ENCODE measurements at regions not wholly inside any gene's neighbourhood (a gene's known extent, or its start where the extent isn't known, plus 50 kb on each side); places are given as distances from the start of the nearest gene placed in this dataset.

GRCh38 chr5:82832445-82832844 lies 244.7 kb downstream of the TMEM167A start:
- TF ChIP-seq, protein P1, sequence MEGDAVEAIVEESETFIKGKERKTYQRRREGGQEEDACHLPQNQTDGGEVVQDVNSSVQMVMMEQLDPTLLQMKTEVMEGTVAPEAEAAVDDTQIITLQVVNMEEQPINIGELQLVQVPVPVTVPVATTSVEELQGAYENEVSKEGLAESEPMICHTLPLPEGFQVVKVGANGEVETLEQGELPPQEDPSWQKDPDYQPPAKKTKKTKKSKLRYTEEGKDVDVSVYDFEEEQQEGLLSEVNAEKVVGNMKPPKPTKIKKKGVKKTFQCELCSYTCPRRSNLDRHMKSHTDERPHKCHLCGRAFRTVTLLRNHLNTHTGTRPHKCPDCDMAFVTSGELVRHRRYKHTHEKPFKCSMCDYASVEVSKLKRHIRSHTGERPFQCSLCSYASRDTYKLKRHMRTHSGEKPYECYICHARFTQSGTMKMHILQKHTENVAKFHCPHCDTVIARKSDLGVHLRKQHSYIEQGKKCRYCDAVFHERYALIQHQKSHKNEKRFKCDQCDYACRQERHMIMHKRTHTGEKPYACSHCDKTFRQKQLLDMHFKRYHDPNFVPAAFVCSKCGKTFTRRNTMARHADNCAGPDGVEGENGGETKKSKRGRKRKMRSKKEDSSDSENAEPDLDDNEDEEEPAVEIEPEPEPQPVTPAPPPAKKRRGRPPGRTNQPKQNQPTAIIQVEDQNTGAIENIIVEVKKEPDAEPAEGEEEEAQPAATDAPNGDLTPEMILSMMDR (IDR thresholded peaks at IDR 0.05; ENCODE audit: low read depth, low read length, missing control alignments): no peak
- H3K4me3 ChIP-seq (replicated peaks; ENCODE audit: low read depth, low read length): no peak overlapping the region
- DNase-seq (ENCODE audit: extremely low read depth, low read depth): no peak

- DNase-seq (ENCODE audit: extremely low read depth, low read depth): no peak
These were observed 249.0 kb downstream of the TMEM167A start for GRCh38 chr5:82828211-82828610.

DNA sequence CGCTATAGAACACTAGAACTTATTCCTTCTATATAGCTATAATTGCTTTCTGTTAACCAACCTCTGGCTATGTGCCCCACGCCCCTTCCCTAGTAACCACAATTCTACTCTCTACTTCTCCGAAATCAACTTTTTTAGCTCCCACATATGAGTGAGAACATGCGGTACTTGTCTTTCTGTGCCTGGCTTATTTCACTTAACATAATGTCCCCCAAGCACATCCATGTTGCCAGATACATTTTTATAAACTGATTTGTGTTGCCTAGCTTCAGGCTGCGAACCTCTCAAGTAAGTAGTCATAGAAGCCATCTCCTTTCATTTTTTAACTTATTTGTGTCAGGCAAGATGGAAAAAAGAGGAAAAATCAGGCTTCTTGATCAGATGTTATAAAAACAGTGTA lies 249.5 kb downstream of the TMEM167A start:
- TF ChIP-seq, protein P1 (IDR thresholded peaks at IDR 0.05; ENCODE audit: low read depth, low read length, missing control alignments): no peak
- no peak overlapping the region for H3K4me3 ChIP-seq (replicated peaks; ENCODE audit: low read depth, low read length)
- DNase-seq (ENCODE audit: extremely low read depth, low read depth): no peak

More at GRCh38 chr5:82828211-82828610, 249.0 kb downstream of the TMEM167A start:
- no peak overlapping the region for H3K4me3 ChIP-seq (replicated peaks; ENCODE audit: low read depth, low read length)
- TF ChIP-seq, protein P1 (IDR thresholded peaks at IDR 0.05; ENCODE audit: low read depth, low read length, missing control alignments): no peak

- no peak for DNase-seq (ENCODE audit: extremely low read depth, low read depth)
- H3K4me3 ChIP-seq (replicated peaks; ENCODE audit: low read depth, low read length): no peak overlapping the region
- TF ChIP-seq, protein P1 (IDR thresholded peaks at IDR 0.05; ENCODE audit: low read depth, low read length, missing control alignments): no peak
These were observed 254.6 kb downstream of the TMEM167A start for GRCh38 chr5:82822634-82822927.

- no peak for DNase-seq (ENCODE audit: extremely low read depth, low read depth)
- no peak overlapping the region for H3K4me3 ChIP-seq (replicated peaks; ENCODE audit: low read depth, low read length)
- TF ChIP-seq, protein P1 (IDR thresholded peaks at IDR 0.05; ENCODE audit: low read depth, low read length, missing control alignments): no peak
These were observed 255.2 kb downstream of the TMEM167A start for GRCh38 chr5:82821846-82822633.

DNA sequence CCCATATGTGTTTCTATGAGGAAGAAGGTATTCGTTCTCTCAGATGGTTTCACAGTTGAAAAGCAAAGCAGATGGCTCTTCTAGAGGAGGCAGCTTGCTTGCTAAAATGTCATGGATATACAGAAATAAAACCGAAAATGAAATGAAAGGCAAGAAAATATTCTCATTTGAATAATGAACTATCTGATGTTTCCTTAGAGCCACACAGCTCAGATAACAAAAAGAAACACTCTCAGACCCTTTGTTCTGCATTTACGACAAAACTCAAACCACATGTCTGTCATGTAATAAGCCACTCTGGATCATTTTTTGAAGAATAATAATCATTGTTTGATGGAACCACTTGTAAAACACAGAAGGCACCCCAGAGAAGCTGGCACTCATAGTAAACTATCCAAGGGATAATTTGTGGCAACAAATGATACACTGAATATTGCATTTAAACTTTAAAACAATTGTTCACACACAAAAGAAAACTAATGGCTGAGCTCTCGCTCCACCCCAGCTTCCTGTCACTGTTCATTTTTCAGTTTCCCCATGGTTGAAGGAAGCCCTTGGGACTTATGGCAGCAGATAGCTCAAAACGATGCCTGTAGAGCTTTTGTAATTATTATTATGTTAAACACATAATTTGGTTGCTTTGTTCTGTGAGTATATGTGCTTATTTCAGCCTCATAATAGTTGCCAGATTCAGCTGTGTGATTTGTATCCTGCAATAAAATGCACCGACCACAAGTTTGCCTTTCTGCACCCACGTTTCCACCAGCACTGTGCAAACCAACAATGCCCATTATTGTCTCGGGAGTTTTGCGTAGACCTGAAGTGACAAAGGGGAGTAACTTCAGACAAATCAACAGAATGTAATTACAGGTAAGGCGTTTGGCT lies 256.0 kb downstream of the TMEM167A start:
- TF ChIP-seq, protein P1 (IDR thresholded peaks at IDR 0.05; ENCODE audit: low read depth, low read length, missing control alignments): no peak
- H3K4me3 ChIP-seq (replicated peaks; ENCODE audit: low read depth, low read length): no peak overlapping the region
- no peak for DNase-seq (ENCODE audit: extremely low read depth, low read depth)
